ENCODE measurements at regions not wholly inside any gene's neighbourhood (a gene's known extent, or its start where the extent isn't known, plus 50 kb on each side); places are given as distances from the start of the nearest gene placed in this dataset.

DNA sequence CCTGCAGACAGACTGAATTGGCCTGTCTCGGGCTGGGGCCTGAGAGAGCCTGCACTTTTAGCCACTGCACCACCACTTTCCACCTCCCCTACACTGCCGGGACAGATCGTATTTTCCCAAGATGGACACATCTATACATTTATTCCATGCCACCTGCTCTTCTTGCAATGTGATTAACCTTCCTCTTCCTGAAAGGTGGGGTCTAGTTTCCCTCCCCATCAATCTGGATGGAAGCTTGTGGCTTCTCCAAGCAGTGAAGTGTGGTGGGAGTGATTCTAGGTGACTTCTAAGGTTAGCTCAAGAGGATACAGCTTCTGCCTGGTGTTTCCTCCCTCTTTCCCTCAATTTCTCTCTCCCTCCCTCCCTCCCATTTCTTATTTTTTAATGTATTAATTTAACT is 143.7 kb downstream of the GPCPD1 start:
- Histone ChIP-seq H3K79me1 (ENCODE audit: low read depth, low read length) (no peaks in the 10 kb centered on the region), H2BK120ac (replicated peaks; ENCODE audit: low read depth, low read length) (no peak overlapping the region), H4K20me1 (replicated peaks in 1 of 2; ENCODE audit: control insufficient read depth in 1 of 2, insufficient read depth in 2 of 2, low read length in 2 of 2) (no peaks in the 10 kb centered on the region), H2BK12ac (ENCODE audit: low read depth, low read length) (no peak overlapping the region), H3K23me2 (ENCODE audit: low read depth, low read length) (no peaks in the 10 kb centered on the region), H2BK5ac (ENCODE audit: low read depth, low read length) (no peak overlapping the region), H3K9me3 (ENCODE audit: insufficient read depth in 2 of 2, low read depth in 1 of 2, low read length in 1 of 2) (no peaks in the 10 kb centered on the region), H3K36me3 (ENCODE audit: control insufficient read depth in 2 of 4, insufficient read depth in 4 of 4, low read length in 3 of 4) (no peaks in the 10 kb centered on the region), H3K18ac (ENCODE audit: extremely low read depth, low read length) (no peak overlapping the region), H4K5ac (ENCODE audit: insufficient read length, low read depth, low read length) (no peak overlapping the region), H3K4ac (replicated peaks; ENCODE audit: insufficient read length, low read depth, low read length) (no peak overlapping the region), H3K9ac (replicated peaks in 1 of 4; ENCODE audit: extremely low read depth in 1 of 4, low read depth in 3 of 4, low read length in 3 of 4) (no peak overlapping the region), H3K56ac (replicated peaks; ENCODE audit: insufficient read length, low read depth, low read length) (no peak overlapping the region), H3K4me2 (ENCODE audit: insufficient read depth in 1 of 2, low read depth in 2 of 2, low read length in 2 of 2) (no peak overlapping the region), H2BK15ac (ENCODE audit: low read length) (no peak overlapping the region), H3K4me3 (ENCODE audit: extremely low read depth in 1 of 4, insufficient read depth in 2 of 4, low read depth in 3 of 4, low read length in 4 of 4) (no peak overlapping the region), H4K91ac (replicated peaks; ENCODE audit: insufficient read length, low read length) (no peak overlapping the region), H3K4me1 (replicated peaks in 1 of 4; ENCODE audit: control insufficient read depth in 3 of 4, insufficient read depth in 4 of 4, low read length in 3 of 4) (no peaks in the 10 kb centered on the region; a peak in 1 of 7 replicates), H3K27me3 (replicated peaks in 1 of 4; ENCODE audit: control insufficient read depth in 3 of 4, extremely low read depth in 1 of 4, insufficient read depth in 3 of 4, low read length in 3 of 4) (no peaks in the 10 kb centered on the region), H2AK5ac (ENCODE audit: low read depth, low read length) (no peak overlapping the region), H2AFZ (ENCODE audit: low read length) (no peak overlapping the region), H3K79me2 (ENCODE audit: control insufficient read depth in 1 of 2, insufficient read depth in 2 of 2, low read length in 2 of 2) (no peaks in the 10 kb centered on the region), H3K23ac (ENCODE audit: insufficient read length) (no peak overlapping the region), H3K27ac (ENCODE audit: low read depth, low read length) (no peak overlapping the region), H4K8ac (ENCODE audit: extremely low read depth, insufficient read depth, low read length) (no peak overlapping the region), H3K14ac (ENCODE audit: insufficient read length) (no peak overlapping the region), H2BK20ac (ENCODE audit: low read length) (no peak overlapping the region)
- WGBS, 2 experiments (ENCODE audit: extremely low coverage in 1 of 2, insufficient coverage in 1 of 2, insufficient read length in 1 of 2, insufficient replicate concordance in 2 of 2, low coverage in 1 of 2, low lambda C conversion rate in 2 of 2, missing lambda C conversion rate in 1 of 2) = 94% methylated on average over 3 of the region's 3 CpGs; no CpG with 5 or more reads in 1 of the 2 experiments
- CTCF ChIA-PET (ENCODE audit: partially characterized antibody) = interaction anchor here (0.8 kb wide), 1 partner anchor 19 kb away, joined by 3 read pairs; no protein-coding TSS in a partner anchor
- POLR2A ChIA-PET (ENCODE audit: partially characterized antibody) = no interaction called here
- TF ChIP-seq EP300 (IDR thresholded peaks at IDR 0.05; ENCODE audit: borderline replicate concordance in 1 of 2, low read depth in 2 of 2, low read length in 2 of 2) = no peak
- TF ChIP-seq MAFK (IDR thresholded peaks at IDR 0.05; ENCODE audit: low read depth, low read length) = no peak
- no peak for TF ChIP-seq NRF1 (IDR thresholded peaks at IDR 0.05; ENCODE audit: low read depth, low read length)
- TF ChIP-seq SRF (IDR thresholded peaks at IDR 0.05; ENCODE audit: low read depth, low read length) = no peak
- no peak for TF ChIP-seq CBX5 (IDR thresholded peaks at IDR 0.05; ENCODE audit: low read depth, low read length)
- no peak for TF ChIP-seq TCF12 (IDR thresholded peaks at IDR 0.05; ENCODE audit: low read depth, low read length)
- no peak for TF ChIP-seq RNF2 (IDR thresholded peaks at IDR 0.05; ENCODE audit: borderline replicate concordance, low read depth, low read length, missing control alignments, poor library complexity, severe bottlenecking)
- no peak for TF ChIP-seq EZH2 (IDR thresholded peaks at IDR 0.05; ENCODE audit: low read depth, low read length, severe bottlenecking)
- no peak for TF ChIP-seq CHD1 (IDR thresholded peaks at IDR 0.05; ENCODE audit: low read depth, low read length)
- DNase-seq (ENCODE audit: low read depth in 1 of 2, low spot score in 2 of 2) = no peak
- no peak for FAIRE-seq
